Loucy (cell line): ENCODE measurements at regions not wholly inside any gene's neighbourhood (a gene's known extent, or its start where the extent isn't known, plus 50 kb on each side); places are given as distances from the start of the nearest gene placed in this dataset.

ENCODE experiments used
- H2AFZ ChIP-seq: fragments of 200-600 bp; sonication (generic); 2 replicates; pipeline ENCODE4 v1.6.0; 2016; ENCODE audit warnings: antibody characterized with exemption, mild to moderate bottlenecking, low read length, moderate library complexity
- H3F3A ChIP-seq: fragments of 200-600 bp; 2 replicates; pipeline ENCODE4 v1.6.0; 2016; ENCODE audit warnings: antibody characterized with exemption, low read depth, mild to moderate bottlenecking
- H3K27me3 ChIP-seq: fragments of 200-600 bp; sonication (generic); 2 replicates; pipeline ENCODE4 v1.6.1; 2014; ENCODE audit warnings: low read length, mild to moderate bottlenecking; ENCODE audit not compliant: insufficient read depth, poor library complexity, severe bottlenecking
- H3K36me3 ChIP-seq: fragments of 200-600 bp; sonication (generic); 2 replicates; pipeline ENCODE4 v1.6.1; 2016; ENCODE audit warnings: low read length; ENCODE audit not compliant: insufficient read depth
- H3K4me1 ChIP-seq: fragments of 200-600 bp; sonication (generic); 2 replicates; pipeline ENCODE4 v1.5.1; 2014; ENCODE audit warnings: low read length, mild to moderate bottlenecking; ENCODE audit not compliant: insufficient read depth, poor library complexity, severe bottlenecking
- H3K4me2 ChIP-seq: fragments of 200-600 bp; sonication (generic); 2 replicates; pipeline ENCODE4 v1.6.0; 2014; ENCODE audit warnings: antibody characterized with exemption, low read length, low read depth, mild to moderate bottlenecking; ENCODE audit not compliant: poor library complexity, severe bottlenecking
- H3K4me3 ChIP-seq: fragments of 200-600 bp; sonication (generic); 2 replicates; pipeline ENCODE4 v1.5.1; 2014; ENCODE audit warnings: low read length, mild to moderate bottlenecking, mixed read lengths; ENCODE audit not compliant: poor library complexity, severe bottlenecking
- H3K79me2 ChIP-seq: fragments of 200-600 bp; sonication (generic); 2 replicates; pipeline ENCODE4 v1.6.1; 2014; ENCODE audit warnings: low read length; ENCODE audit not compliant: insufficient read depth
- H3K9ac ChIP-seq: fragments of 200-600 bp; sonication (generic); 2 replicates; pipeline ENCODE4 v1.6.0; 2014; ENCODE audit warnings: mild to moderate bottlenecking, low read depth, low read length, moderate library complexity; ENCODE audit not compliant: poor library complexity, severe bottlenecking
- H3K9me2 ChIP-seq: fragments of 200-600 bp; sonication (generic); replicated peaks from 2 replicates; pipeline ENCODE4 v1.6.1; 2016; ENCODE audit warnings: low read depth, low read length, mixed read lengths
- H3K9me3 ChIP-seq: fragments of 200-600 bp; sonication (generic); 2 replicates; pipeline ENCODE4 v1.6.1; 2014; ENCODE audit warnings: mild to moderate bottlenecking, antibody characterized with exemption, low read length, low read depth; ENCODE audit not compliant: insufficient read depth
- H4K20me1 ChIP-seq: fragments of 200-600 bp; sonication (generic); 2 replicates; pipeline ENCODE4 v1.6.0; 2014; ENCODE audit warnings: antibody characterized with exemption, low read length, mild to moderate bottlenecking; ENCODE audit not compliant: insufficient read depth, poor library complexity, severe bottlenecking
- EZH2phosphoT487 ChIP-seq: fragments of 200-600 bp; IDR thresholded peaks from 2 replicates; pipeline ENCODE4 v1.6.1; 2018; ENCODE audit warnings: antibody characterized with exemption, mild to moderate bottlenecking, moderate library complexity, borderline replicate concordance
- TF ChIP-seq, protein P1 (sequence below): fragments of 200-600 bp; sonication (generic); conservative IDR thresholded peaks from 2 replicates; pipeline ENCODE4 v1.5.1; 2014; ENCODE audit warnings: mild to moderate bottlenecking, antibody characterized with exemption, low read length

DNA sequence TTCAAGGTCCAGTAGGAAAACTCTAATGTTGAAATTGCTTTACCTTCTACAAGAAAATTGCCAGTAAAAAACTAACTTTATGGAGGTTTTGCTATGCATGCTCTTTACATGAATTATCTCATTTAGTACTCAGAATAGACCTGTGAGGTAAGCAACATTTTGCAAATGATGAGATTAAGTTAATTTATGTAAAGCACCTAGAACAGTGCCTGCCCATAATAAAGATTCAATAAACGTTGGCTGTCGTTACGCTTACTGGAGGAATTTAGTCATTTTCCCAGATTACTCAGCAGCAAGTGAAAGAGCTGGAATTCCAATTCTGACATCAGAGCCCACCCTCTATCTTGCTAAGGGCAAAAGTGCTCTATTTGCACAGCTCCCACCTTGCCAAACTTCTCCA is 69.4 kb upstream of the ARID1B start:
- H3K27me3 ChIP-seq = no peaks in the 10 kb centered on the region
- no peak overlapping the region for H3K4me2 ChIP-seq
- H3K4me3 ChIP-seq = no peak overlapping the region
- H3K9me2 ChIP-seq = no peaks in the 10 kb centered on the region
- H2AFZ ChIP-seq = no peak overlapping the region
- H3F3A ChIP-seq = no peaks in the 10 kb centered on the region
- H3K4me1 ChIP-seq = no peaks in the 10 kb centered on the region
- no peaks in the 10 kb centered on the region for H3K9me3 ChIP-seq
- TF ChIP-seq, protein P1, sequence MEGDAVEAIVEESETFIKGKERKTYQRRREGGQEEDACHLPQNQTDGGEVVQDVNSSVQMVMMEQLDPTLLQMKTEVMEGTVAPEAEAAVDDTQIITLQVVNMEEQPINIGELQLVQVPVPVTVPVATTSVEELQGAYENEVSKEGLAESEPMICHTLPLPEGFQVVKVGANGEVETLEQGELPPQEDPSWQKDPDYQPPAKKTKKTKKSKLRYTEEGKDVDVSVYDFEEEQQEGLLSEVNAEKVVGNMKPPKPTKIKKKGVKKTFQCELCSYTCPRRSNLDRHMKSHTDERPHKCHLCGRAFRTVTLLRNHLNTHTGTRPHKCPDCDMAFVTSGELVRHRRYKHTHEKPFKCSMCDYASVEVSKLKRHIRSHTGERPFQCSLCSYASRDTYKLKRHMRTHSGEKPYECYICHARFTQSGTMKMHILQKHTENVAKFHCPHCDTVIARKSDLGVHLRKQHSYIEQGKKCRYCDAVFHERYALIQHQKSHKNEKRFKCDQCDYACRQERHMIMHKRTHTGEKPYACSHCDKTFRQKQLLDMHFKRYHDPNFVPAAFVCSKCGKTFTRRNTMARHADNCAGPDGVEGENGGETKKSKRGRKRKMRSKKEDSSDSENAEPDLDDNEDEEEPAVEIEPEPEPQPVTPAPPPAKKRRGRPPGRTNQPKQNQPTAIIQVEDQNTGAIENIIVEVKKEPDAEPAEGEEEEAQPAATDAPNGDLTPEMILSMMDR = no peak
- no peak for TF ChIP-seq EZH2phosphoT487
- H3K9ac ChIP-seq = no peak overlapping the region
- no peaks in the 10 kb centered on the region for H3K79me2 ChIP-seq
- no peaks in the 10 kb centered on the region for H3K36me3 ChIP-seq
- no peaks in the 10 kb centered on the region for H4K20me1 ChIP-seq

DNA sequence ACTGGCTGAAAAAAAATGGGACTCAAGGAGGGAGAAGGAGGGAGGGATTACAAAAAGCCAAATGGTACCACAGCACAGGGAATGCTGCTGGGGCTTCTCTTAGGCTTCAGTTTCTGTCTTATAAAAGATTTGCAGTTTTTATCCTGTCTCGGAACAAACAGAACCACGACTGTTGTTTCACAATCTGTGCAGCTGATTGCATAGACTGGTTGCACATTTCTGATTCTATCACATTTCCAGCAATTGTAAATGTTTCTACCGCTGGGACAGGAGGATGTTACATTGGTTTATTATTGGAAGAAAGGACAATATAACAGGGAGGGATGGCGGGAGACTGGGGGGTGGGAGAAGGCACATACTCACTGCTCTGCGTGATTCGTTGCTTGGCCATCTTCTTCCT is 73.5 kb upstream of the ARID1B start:
- Histone ChIP-seq H3K4me2 (no peak overlapping the region), H3F3A (no peaks in the 10 kb centered on the region), H3K4me1 (no peaks in the 10 kb centered on the region), H2AFZ (no peak overlapping the region), H3K36me3 (no peaks in the 10 kb centered on the region), H4K20me1 (no peaks in the 10 kb centered on the region), H3K9ac (no peak overlapping the region), H3K4me3 (no peak overlapping the region), H3K79me2 (no peaks in the 10 kb centered on the region), H3K27me3 (no peaks in the 10 kb centered on the region), H3K9me2 (no peaks in the 10 kb centered on the region), H3K9me3 (no peaks in the 10 kb centered on the region)
- TF ChIP-seq, protein P1 = no peak
- no peak for TF ChIP-seq EZH2phosphoT487

DNA sequence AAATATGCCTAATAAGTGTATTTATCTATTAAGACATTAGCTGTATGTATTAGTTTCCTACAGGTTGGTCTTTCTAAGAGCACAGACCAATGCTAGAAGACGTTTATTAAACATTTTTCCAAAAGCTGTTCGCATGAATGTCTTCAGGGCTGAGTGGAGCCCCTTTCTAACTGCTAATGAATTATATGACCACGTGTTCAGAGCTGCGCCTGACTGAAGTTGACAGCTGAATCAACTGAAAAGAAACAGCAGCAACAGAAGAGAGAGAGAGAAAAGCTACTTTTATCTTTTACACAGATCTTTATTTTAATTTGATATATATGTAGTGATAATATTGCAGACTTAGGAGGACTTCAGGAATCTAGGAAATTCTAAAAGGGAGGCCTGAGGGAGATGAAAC is 75.2 kb upstream of the ARID1B start:
- no peak overlapping the region for H3K9ac ChIP-seq
- TF ChIP-seq, protein P1 = no peak
- no peak for TF ChIP-seq EZH2phosphoT487

More for the DNA sequence above, 75.2 kb upstream of the ARID1B start:
- H3K79me2 ChIP-seq = no peaks in the 10 kb centered on the region
- H3K4me3 ChIP-seq = no peak overlapping the region
- H3K36me3 ChIP-seq = no peaks in the 10 kb centered on the region
- H3K27me3 ChIP-seq = no peaks in the 10 kb centered on the region
- no peaks in the 10 kb centered on the region for H4K20me1 ChIP-seq
- no peak overlapping the region for H3K4me2 ChIP-seq
- no peak overlapping the region for H2AFZ ChIP-seq
- H3K4me1 ChIP-seq = no peaks in the 10 kb centered on the region
- H3K9me2 ChIP-seq = no peaks in the 10 kb centered on the region
- no peaks in the 10 kb centered on the region for H3K9me3 ChIP-seq
- H3F3A ChIP-seq = no peaks in the 10 kb centered on the region
